ENCODE measurements at regions not wholly inside any gene's neighbourhood (a gene's known extent, or its start where the extent isn't known, plus 50 kb on each side); places are given as distances from the start of the nearest gene placed in this dataset.

- Histone ChIP-seq H2BK120ac (ENCODE audit: low read depth, low read length, poor library complexity, severe bottlenecking) (no peak overlapping the region), H3K4me2 (ENCODE audit: insufficient read depth, insufficient read length, low read length) (no peak overlapping the region), H3K23me2 (ENCODE audit: insufficient read length, low read depth, low read length, poor library complexity, severe bottlenecking) (no peaks in the 10 kb centered on the region), H3K79me1 (ENCODE audit: insufficient read depth, low read depth, low read length, poor library complexity, severe bottlenecking) (no peaks in the 10 kb centered on the region), H4K5ac (ENCODE audit: insufficient read length, low read depth, low read length) (no peak overlapping the region), H2AK5ac (ENCODE audit: insufficient read length, low read length) (no peak overlapping the region), H4K91ac (ENCODE audit: insufficient read length, low read depth, low read length) (no peak overlapping the region), H3K4me1 (ENCODE audit: insufficient read depth, low read length) (no peaks in the 10 kb centered on the region), H4K20me1 (ENCODE audit: control insufficient read depth, insufficient read depth, insufficient read length) (no peaks in the 10 kb centered on the region), H3K27ac (ENCODE audit: insufficient read length, low read depth, low read length) (no peak overlapping the region), H2BK15ac (ENCODE audit: low read depth, low read length) (no peak overlapping the region), H2BK12ac (ENCODE audit: insufficient read length, low read depth, low read length) (no peak overlapping the region), H3K18ac (ENCODE audit: insufficient read length, low read depth, low read length) (no peak overlapping the region), H3K23ac (ENCODE audit: insufficient read length, low read depth, low read length) (no peak overlapping the region), H2BK20ac (ENCODE audit: low read depth, low read length, poor library complexity, severe bottlenecking) (no peak overlapping the region), H3K79me2 (ENCODE audit: insufficient read depth, low read length) (no peaks in the 10 kb centered on the region), H2BK5ac (ENCODE audit: insufficient read length, low read length) (no peak overlapping the region), H3K9me3 (ENCODE audit: control insufficient read depth, low read depth, low read length) (no peaks in the 10 kb centered on the region), H2AFZ (ENCODE audit: low read length) (no peak overlapping the region), H4K8ac (replicated peaks; ENCODE audit: insufficient read length, low read depth, low read length) (no peak overlapping the region), H3K9ac (ENCODE audit: extremely low read depth, insufficient read length, low read length) (no peak overlapping the region), H3K14ac (ENCODE audit: insufficient read depth, low read length) (no peak overlapping the region), H3K27me3 (ENCODE audit: insufficient read depth, low read length) (no peaks in the 10 kb centered on the region), H3K56ac (ENCODE audit: insufficient read length, low read depth, low read length) (no peak overlapping the region), H3T11ph (ENCODE audit: low read length) (no peak overlapping the region), H3K4ac (ENCODE audit: low read depth, low read length) (no peak overlapping the region)
- no peak overlapping the region for H3K4me3 Mint-ChIP-seq
- H3K27me3 Mint-ChIP-seq (ENCODE audit: low read depth), result no peaks in the 10 kb centered on the region
- H3K4me1 Mint-ChIP-seq, result peaks cover 0 to 3% of the 10 kb centered on the region in 2 experiments; a peak in 1 of 4 replicates
- DNase-seq, result no peak
- peaks cover 16 to 27% of the 10 kb centered on the region in 2 experiments; a peak in 4 of 5 replicates for H3K9me3 Mint-ChIP-seq
- whole genome bisulfite sequencing (ENCODE audit: extremely low coverage, insufficient read length, low lambda C conversion rate), result no CpG with 5 or more reads among the region's 4 CpGs
- no peak overlapping the region for H3K27ac Mint-ChIP-seq
- peaks cover 13 to 22% (median 16%) of the 10 kb centered on the region in 3 experiments for H3K36me3 Mint-ChIP-seq (ENCODE audit: insufficient read depth in 1 of 3, low read depth in 3 of 3)
- TF ChIP-seq CTCF (conservative IDR thresholded peaks at IDR 0.05), result no peak
Measured at GRCh38 chrX:91081873-91082272, 352.8 kb upstream of the PABPC5 start.

Measured in H9 (cell line).